Gastroesophageal sphincter (tissue), 3 donors: ENCODE measurements at regions not wholly inside any gene's neighbourhood (a gene's known extent, or its start where the extent isn't known, plus 50 kb on each side); places are given as distances from the start of the nearest gene placed in this dataset.

Experiments
- EP300 ChIP-seq: sonication (generic); formaldehyde crosslinking; IDR thresholded peaks from one replicate; pipeline ENCODE4 v1.6.1; 2017; ENCODE audit warnings: antibody characterized with exemption, mild to moderate bottlenecking
- POLR2A ChIP-seq, 2 donors: fragments of 450-650 bp; IDR thresholded peaks; one replicate each; pipeline ENCODE4 v1.6.1; 2017; ENCODE audit warnings: antibody characterized with exemption in 2 of 2, mild to moderate bottlenecking in 2 of 2, moderate library complexity in 1 of 2
- TF ChIP-seq, protein P1 (sequence below), 4 experiments: fragments of 200-600 bp in 2 of 4; fragments of 450-650 bp in 2 of 4; sonication (generic) in 1 of 4; IDR thresholded peaks; one replicate each; pipeline ENCODE4 v1.5.1; 2017 to 2019; ENCODE audit warnings: antibody characterized with exemption in 4 of 4, mild to moderate bottlenecking in 2 of 4, moderate library complexity in 2 of 4

DNA sequence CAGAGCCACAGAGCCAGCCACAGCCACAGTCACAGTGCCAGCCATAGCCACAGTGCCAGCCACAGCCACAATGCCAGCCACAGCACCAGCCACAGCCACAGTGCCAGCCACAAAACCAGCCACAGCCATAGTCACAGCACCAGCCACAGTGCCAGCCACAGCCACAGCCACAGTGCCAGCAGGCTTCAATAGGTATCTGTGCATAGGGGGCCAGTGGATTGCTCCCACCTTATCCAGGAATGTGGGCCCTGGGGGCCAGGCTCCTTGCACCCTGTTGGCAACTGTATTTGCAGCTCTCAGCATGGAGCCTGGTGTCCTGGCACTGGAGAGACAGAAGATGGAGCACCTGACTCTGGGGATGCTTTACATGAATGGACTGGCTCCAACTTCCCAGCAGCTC, 111.7 kb upstream of the IRX2 start:
- TF ChIP-seq, protein P1, sequence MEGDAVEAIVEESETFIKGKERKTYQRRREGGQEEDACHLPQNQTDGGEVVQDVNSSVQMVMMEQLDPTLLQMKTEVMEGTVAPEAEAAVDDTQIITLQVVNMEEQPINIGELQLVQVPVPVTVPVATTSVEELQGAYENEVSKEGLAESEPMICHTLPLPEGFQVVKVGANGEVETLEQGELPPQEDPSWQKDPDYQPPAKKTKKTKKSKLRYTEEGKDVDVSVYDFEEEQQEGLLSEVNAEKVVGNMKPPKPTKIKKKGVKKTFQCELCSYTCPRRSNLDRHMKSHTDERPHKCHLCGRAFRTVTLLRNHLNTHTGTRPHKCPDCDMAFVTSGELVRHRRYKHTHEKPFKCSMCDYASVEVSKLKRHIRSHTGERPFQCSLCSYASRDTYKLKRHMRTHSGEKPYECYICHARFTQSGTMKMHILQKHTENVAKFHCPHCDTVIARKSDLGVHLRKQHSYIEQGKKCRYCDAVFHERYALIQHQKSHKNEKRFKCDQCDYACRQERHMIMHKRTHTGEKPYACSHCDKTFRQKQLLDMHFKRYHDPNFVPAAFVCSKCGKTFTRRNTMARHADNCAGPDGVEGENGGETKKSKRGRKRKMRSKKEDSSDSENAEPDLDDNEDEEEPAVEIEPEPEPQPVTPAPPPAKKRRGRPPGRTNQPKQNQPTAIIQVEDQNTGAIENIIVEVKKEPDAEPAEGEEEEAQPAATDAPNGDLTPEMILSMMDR (IDR thresholded peaks at IDR 0.05), result no peak
- no peak for TF ChIP-seq POLR2A (IDR thresholded peaks at IDR 0.05)
- no peak for TF ChIP-seq EP300
